Lower lobe of right lung (tissue), 2 donors: ENCODE measurements at regions not wholly inside any gene's neighbourhood (a gene's known extent, or its start where the extent isn't known, plus 50 kb on each side); places are given as distances from the start of the nearest gene placed in this dataset.

Experiments used
- ATAC-seq, 2 donors: fragments of 200-7000 bp; cut with Tn5 transposase; one replicate each; pipeline ENCODE4 v1.9.1; 2020 to 2022; ENCODE audit warnings: mild to moderate bottlenecking in 2 of 2, moderate library complexity in 2 of 2
- DNase-seq: peaks from one replicate; pipeline ENCODE4 v3.0.0-alpha.2; 2020
- H3K27ac ChIP-seq: fragments of 200-600 bp; one replicate; pipeline ENCODE4 v1.8.0; 2022
- H3K27me3 ChIP-seq: fragments of 200-600 bp; one replicate; pipeline ENCODE4 v1.8.0; 2022; ENCODE audit warnings: low read depth
- H3K36me3 ChIP-seq: fragments of 200-600 bp; one replicate; pipeline ENCODE4 v1.8.0; 2022; ENCODE audit warnings: mild to moderate bottlenecking
- H3K4me1 ChIP-seq: fragments of 200-600 bp; one replicate; pipeline ENCODE4 v1.8.0; 2022
- H3K4me3 ChIP-seq: fragments of 200-600 bp; one replicate; pipeline ENCODE4 v1.8.0; 2022; ENCODE audit warnings: mild to moderate bottlenecking
- H3K9me3 ChIP-seq: fragments of 200-600 bp; one replicate; pipeline ENCODE4 v1.8.0; 2022
- intact Hi-C: fragments of 100-400 bp; cut with DNase I; formaldehyde crosslinking; loops from one replicate; pipeline ENCODE4 v1.11.0; 2022
- TF ChIP-seq, protein P1 (sequence below): fragments of 200-600 bp; IDR thresholded peaks from one replicate; pipeline ENCODE4 v1.8.0; 2022; ENCODE audit warnings: antibody characterized with exemption, mild to moderate bottlenecking
- donor health status: DM: no; HTN: yes; CAD: no; lungs with severe emphysema.

GRCh38 chr4:141430686-141431085 is 205.7 kb upstream of the IL15 start:
- ATAC-seq (no peak), DNase-seq (no peak)

GRCh38 chr4:141432000-141432712 is 204.2 kb upstream of the IL15 start:
- Histone ChIP-seq H3K4me3 (no peak overlapping the region), H3K27ac (no peak overlapping the region), H3K27me3 (no peaks in the 10 kb centered on the region), H3K4me1 (no peaks in the 10 kb centered on the region), H3K36me3 (no peaks in the 10 kb centered on the region), H3K9me3 (no peaks in the 10 kb centered on the region)
- ATAC-seq (no peak), DNase-seq (no peak)
- intact Hi-C loops: no loop called here
- TF ChIP-seq, protein P1, sequence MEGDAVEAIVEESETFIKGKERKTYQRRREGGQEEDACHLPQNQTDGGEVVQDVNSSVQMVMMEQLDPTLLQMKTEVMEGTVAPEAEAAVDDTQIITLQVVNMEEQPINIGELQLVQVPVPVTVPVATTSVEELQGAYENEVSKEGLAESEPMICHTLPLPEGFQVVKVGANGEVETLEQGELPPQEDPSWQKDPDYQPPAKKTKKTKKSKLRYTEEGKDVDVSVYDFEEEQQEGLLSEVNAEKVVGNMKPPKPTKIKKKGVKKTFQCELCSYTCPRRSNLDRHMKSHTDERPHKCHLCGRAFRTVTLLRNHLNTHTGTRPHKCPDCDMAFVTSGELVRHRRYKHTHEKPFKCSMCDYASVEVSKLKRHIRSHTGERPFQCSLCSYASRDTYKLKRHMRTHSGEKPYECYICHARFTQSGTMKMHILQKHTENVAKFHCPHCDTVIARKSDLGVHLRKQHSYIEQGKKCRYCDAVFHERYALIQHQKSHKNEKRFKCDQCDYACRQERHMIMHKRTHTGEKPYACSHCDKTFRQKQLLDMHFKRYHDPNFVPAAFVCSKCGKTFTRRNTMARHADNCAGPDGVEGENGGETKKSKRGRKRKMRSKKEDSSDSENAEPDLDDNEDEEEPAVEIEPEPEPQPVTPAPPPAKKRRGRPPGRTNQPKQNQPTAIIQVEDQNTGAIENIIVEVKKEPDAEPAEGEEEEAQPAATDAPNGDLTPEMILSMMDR: no peak

More at GRCh38 chr4:141430686-141431085, 205.7 kb upstream of the IL15 start:
- intact Hi-C loops: no loop called here
- Histone ChIP-seq H3K9me3 (no peaks in the 10 kb centered on the region), H3K27me3 (no peaks in the 10 kb centered on the region), H3K27ac (no peak overlapping the region), H3K4me3 (no peak overlapping the region), H3K4me1 (no peaks in the 10 kb centered on the region), H3K36me3 (no peaks in the 10 kb centered on the region)
- TF ChIP-seq, protein P1: no peak

DNA sequence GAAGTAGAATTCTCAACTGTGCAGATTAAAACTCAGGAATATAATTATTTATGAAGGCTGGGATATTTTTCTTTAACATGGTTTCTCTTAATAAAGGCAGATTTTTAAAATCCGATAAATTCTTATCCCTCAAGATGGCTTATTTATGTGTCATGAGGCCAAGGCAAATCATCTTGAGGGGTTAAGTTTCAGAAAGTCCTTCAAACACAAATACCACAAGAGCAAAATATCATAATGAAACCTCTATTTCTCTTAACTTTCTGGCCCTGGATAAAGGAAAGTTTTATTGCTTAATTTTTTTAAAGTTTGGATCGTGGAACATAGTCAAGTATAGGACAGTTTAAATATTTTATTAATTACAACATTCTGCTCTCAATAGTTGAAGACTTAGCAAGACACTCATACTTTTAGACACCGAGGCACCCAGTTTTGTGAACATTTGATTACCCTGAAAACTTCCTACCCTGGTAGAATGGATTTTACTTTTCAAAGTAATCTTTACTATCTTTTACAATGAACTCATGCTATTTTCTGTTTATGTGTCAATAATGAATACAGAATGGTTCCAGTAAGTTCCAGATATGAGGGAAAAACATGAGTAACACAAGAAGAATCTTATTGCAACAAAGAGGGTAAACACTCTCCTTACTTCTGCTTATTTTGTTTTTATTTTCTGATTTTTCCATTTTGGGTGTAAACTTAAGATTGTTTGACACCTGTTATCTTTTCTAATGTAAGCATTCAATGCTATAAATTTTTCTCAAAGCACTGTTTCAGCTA is 200.7 kb upstream of the IL15 start:
- TF ChIP-seq, protein P1: no peak
- no peaks in the 10 kb centered on the region for H3K27me3 ChIP-seq
- DNase-seq (no peak), ATAC-seq (no peak)
- intact Hi-C loops: no loop called here
- no peaks in the 10 kb centered on the region for H3K9me3 ChIP-seq
- no peaks in the 10 kb centered on the region for H3K4me1 ChIP-seq
- H3K4me3 ChIP-seq: no peak overlapping the region
- no peak overlapping the region for H3K27ac ChIP-seq
- no peaks in the 10 kb centered on the region for H3K36me3 ChIP-seq

GRCh38 chr4:141439223-141439622 is 197.2 kb upstream of the IL15 start:
- Histone ChIP-seq H3K27me3 (no peaks in the 10 kb centered on the region), H3K9me3 (no peaks in the 10 kb centered on the region), H3K4me1 (no peaks in the 10 kb centered on the region), H3K27ac (no peak overlapping the region), H3K4me3 (no peak overlapping the region), H3K36me3 (no peaks in the 10 kb centered on the region)
- ATAC-seq: no peak
- DNase-seq: no peak
- TF ChIP-seq, protein P1: no peak
- intact Hi-C loops: no loop called here

DNA sequence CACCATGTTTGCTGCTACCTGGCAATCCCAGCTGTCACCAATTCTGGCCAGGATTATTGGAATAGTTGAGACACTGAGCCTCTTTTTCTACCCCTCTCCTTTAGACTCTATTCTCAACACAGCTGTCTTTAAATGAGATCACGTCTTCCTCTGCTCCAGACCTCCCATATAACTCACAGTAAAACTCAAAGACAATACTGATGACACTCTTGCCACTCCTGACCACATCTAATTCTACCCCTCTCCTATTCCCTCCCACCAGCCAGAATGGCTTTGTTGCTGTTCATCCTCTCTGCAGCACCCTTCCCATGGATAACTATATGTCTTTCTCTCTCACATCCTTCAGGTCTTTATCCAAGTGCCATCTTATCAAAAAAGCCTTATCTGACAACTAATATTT is 188.6 kb upstream of the IL15 start:
- Histone ChIP-seq H3K9me3 (no peaks in the 10 kb centered on the region), H3K27me3 (no peaks in the 10 kb centered on the region), H3K4me3 (no peak overlapping the region), H3K4me1 (no peaks in the 10 kb centered on the region), H3K36me3 (no peaks in the 10 kb centered on the region), H3K27ac (no peak overlapping the region)
- ATAC-seq (no peak), DNase-seq (no peak)
- TF ChIP-seq, protein P1: no peak
- intact Hi-C loops: no loop called here
